ENCODE measurements at regions not wholly inside any gene's neighbourhood (a gene's known extent, or its start where the extent isn't known, plus 50 kb on each side); places are given as distances from the start of the nearest gene placed in this dataset.

- TF ChIP-seq CTCF (IDR thresholded peaks at IDR 0.05; ENCODE audit: low read depth, low read length, missing control alignments), result no peak
- H3K4me3 ChIP-seq (ENCODE audit: low read depth, low read length), result no peak overlapping the region
- no peak for DNase-seq (ENCODE audit: low read depth)
- in situ Hi-C loops (cut with HindIII; ENCODE audit: low sequenced_read_pairs), result no loop called here
Observed at GRCh38 chr3:24639481-24640329, 145.1 kb upstream of the THRB start.

GRCh38 chr3:24640330-24640877, 145.8 kb upstream of the THRB start:
- no peak overlapping the region for H3K4me3 ChIP-seq (ENCODE audit: low read depth, low read length)
- in situ Hi-C loops (cut with HindIII; ENCODE audit: low sequenced_read_pairs), result no loop called here
- DNase-seq (ENCODE audit: low read depth), result peak; percentile 20
- TF ChIP-seq CTCF (IDR thresholded peaks at IDR 0.05; ENCODE audit: low read depth, low read length, missing control alignments), result peak; percentile 44

- DNase-seq (ENCODE audit: low read depth), result no peak
- no peak for TF ChIP-seq CTCF (IDR thresholded peaks at IDR 0.05; ENCODE audit: low read depth, low read length, missing control alignments)
- no peak overlapping the region for H3K4me3 ChIP-seq (ENCODE audit: low read depth, low read length)
- in situ Hi-C loops (cut with HindIII; ENCODE audit: low sequenced_read_pairs), result no loop called here
Observed at GRCh38 chr3:24641628-24642027, 147.0 kb upstream of the THRB start.

GRCh38 chr3:24645047-24645446, 150.4 kb upstream of the THRB start:
- no peak for TF ChIP-seq CTCF (IDR thresholded peaks at IDR 0.05; ENCODE audit: low read depth, low read length, missing control alignments)
- H3K4me3 ChIP-seq (ENCODE audit: low read depth, low read length), result no peak overlapping the region
- in situ Hi-C loops (cut with HindIII; ENCODE audit: low sequenced_read_pairs), result no loop called here
- DNase-seq (ENCODE audit: low read depth), result no peak

- TF ChIP-seq CTCF (IDR thresholded peaks at IDR 0.05; ENCODE audit: low read depth, low read length, missing control alignments), result no peak
- in situ Hi-C loops (cut with HindIII; ENCODE audit: low sequenced_read_pairs), result no loop called here
- H3K4me3 ChIP-seq (ENCODE audit: low read depth, low read length), result no peak overlapping the region
- no peak for DNase-seq (ENCODE audit: low read depth)
Observed at GRCh38 chr3:24646790-24647189, 152.1 kb upstream of the THRB start.

GRCh38 chr3:24648063-24648462, 153.4 kb upstream of the THRB start:
- DNase-seq (ENCODE audit: low read depth), result no peak
- in situ Hi-C loops (cut with HindIII; ENCODE audit: low sequenced_read_pairs), result no loop called here
- TF ChIP-seq CTCF (IDR thresholded peaks at IDR 0.05; ENCODE audit: low read depth, low read length, missing control alignments), result no peak
- no peak overlapping the region for H3K4me3 ChIP-seq (ENCODE audit: low read depth, low read length)

All from astrocyte of the cerebellum (primary cell).